D721Med (cell line): ENCODE measurements at regions not wholly inside any gene's neighbourhood (a gene's known extent, or its start where the extent isn't known, plus 50 kb on each side); places are given as distances from the start of the nearest gene placed in this dataset.

Experiments
- DNase-seq: peaks from one replicate; pipeline ENCODE4 v3.0.0; 2011; ENCODE audit warnings: low spot score; ENCODE audit not compliant: insufficient read length
- FAIRE-seq: peaks from 2 replicates; lab custom pipeline; 2011; peaks lifted over from hg19 to GRCh38; lab: Jason Lieb, UNC
- CTCF ChIP-seq: IDR thresholded peaks from 2 replicates; pipeline ENCODE4 v1.5.1; 2012; ENCODE audit warnings: mild to moderate bottlenecking, control low read depth; ENCODE audit not compliant: insufficient read depth; ENCODE audit errors: missing control alignments

GRCh38 chr19:13576726-13577125 lies 70.4 kb upstream of the CACNA1A start:
- no peak for TF ChIP-seq CTCF
- FAIRE-seq (no peak), DNase-seq (no peak)

- peak; percentile 31 for TF ChIP-seq CTCF
Observed at GRCh38 chr19:13574933-13575332, 68.7 kb upstream of the CACNA1A start.

GRCh38 chr19:13573056-13573667 lies 66.9 kb upstream of the CACNA1A start:
- FAIRE-seq (no peak), DNase-seq (no peak)
- no peak for TF ChIP-seq CTCF

More at GRCh38 chr19:13574933-13575332, 68.7 kb upstream of the CACNA1A start:
- DNase-seq = no peak
- no peak for FAIRE-seq

GRCh38 chr19:13561461-13561860 lies 55.2 kb upstream of the CACNA1A start:
- DNase-seq = no peak
- TF ChIP-seq CTCF = no peak
- no peak for FAIRE-seq

- TF ChIP-seq CTCF = no peak
- no peak for DNase-seq
- no peak for FAIRE-seq
Observed at GRCh38 chr19:13557756-13558398, 51.6 kb upstream of the CACNA1A start.

- no peak for TF ChIP-seq CTCF
- FAIRE-seq = no peak
- DNase-seq = no peak
Observed at GRCh38 chr19:13556552-13556951, 50.3 kb upstream of the CACNA1A start.
